Hematopoietic multipotent progenitor cell treated with erythropoietin and hydrocortisone succinate and interleukin-3 and kit ligand, for 6 days (in vitro differentiated cells): ENCODE measurements at regions not wholly inside any gene's neighbourhood (a gene's known extent, or its start where the extent isn't known, plus 50 kb on each side); places are given as distances from the start of the nearest gene placed in this dataset.
"Not testable (repeated sequence)": the region's sequence is repeated elsewhere in the genome, so short reads cannot be mapped to it uniquely, and the experiment has no call there.

Source experiments
- DNase-seq: peaks from one replicate; pipeline ENCODE4 v3.0.0-alpha.2; 2015

DNA sequence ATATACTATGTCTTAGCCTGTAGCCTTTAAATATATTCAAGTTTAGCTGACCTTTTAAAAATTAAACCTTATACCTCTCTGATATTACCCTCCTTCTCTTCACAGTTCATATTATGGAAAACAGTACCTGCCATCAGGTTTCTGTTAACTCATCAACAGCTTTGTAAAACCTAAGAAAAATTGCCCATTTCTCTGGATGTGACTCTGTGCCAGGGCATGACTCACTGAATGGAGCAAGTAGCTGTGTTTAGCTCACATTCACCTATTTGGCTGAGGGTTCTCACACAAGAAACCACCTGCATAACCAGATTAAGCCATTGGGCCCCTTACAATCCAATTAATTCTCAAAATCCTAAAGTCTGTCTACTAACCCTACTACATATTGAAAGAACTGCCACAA, 678.8 kb upstream of the MARCKS start:
- DNase-seq, result no peak

DNA sequence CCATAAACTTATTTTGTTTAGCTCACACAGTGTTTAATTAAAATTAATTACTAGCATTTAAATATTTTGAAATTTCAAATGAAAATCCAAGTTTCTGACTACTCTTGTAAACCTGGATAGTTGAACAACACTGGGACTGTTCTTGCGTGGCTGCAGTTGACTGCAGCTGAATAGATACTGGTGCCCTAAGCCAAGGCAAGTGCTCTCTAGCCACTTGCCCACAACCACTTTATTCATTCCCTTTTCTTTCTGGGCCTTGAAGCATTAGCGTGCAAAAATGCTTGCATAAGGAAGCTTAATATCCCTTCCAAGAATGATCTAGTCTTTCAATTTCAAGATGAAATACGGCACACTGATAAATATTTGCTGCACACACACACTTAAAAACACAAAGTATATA, 676.0 kb upstream of the MARCKS start:
- no peak for DNase-seq

DNA sequence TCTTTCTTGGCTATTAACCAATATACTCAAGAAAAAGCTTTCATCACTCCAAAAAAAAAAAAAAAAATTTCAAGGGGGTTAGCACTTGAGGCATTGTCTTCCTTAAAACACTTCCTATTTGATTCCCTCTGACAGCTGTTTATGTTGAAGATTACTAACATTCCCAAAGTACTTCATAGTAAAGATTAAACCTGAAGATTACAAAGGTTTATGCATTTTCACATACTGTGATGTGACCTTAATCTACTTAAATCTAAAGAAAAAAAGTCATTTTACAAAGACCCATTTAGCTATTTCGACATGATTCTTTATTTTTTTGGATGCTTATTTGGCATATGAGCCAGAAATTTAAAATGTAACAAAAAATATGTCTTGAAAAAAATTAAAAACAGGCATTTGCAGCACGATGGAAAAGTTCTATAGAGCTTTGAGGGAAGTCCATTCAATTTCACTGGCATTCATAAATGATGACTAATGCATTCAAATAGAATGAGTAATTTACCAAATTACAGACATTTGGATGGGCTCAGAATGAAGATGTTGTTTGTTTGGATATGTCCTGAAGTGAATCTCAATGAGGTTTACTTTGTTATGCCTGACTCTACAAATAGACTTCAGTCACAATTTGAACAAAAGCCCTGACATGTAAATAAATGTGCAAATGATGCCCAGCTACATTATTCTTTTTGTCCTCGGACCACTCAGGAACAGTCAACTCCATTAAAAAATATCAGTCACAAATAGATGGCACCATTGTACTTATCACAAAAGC, 674.6 kb upstream of the MARCKS start:
- DNase-seq, result no peak

DNA sequence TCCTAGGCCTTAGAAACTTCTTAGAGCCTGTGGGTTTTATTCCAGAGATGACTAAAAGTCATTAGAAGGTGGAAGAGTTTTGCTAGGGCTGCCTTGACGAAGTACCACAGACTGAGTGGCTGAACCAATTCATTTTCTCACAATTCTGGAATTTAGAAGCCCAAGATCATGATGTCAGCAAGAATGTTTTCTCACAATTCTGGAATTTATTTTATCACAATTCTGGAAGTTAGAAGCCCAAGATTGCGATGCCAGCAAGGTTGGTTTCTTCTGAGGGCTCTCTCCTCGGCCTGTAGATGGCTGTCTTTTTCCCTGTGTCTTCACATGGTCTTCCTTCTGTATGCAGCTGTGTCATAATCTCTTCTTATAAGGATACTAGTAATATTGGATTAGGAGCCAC, 672.9 kb upstream of the MARCKS start:
- DNase-seq, result no peak

DNA sequence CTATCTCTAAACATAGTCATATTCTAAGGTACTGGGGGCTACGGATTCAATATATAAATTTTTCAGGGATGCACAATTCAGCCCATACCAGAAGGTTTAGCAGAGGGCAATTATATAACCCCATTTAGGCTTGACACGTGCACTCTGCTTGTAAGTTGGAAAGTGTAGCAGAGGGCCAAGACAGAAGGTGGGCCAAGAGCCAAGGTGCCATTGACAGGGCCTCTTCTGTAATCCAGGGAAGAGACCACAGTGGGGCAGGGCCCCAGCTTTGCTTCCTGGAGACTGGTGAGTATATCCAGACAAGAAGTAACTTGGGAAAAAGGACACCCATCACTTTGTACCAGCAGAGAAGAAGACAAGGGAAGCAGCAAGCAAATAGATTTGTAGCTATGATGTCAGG, 672.4 kb upstream of the MARCKS start:
- no peak for DNase-seq

DNA sequence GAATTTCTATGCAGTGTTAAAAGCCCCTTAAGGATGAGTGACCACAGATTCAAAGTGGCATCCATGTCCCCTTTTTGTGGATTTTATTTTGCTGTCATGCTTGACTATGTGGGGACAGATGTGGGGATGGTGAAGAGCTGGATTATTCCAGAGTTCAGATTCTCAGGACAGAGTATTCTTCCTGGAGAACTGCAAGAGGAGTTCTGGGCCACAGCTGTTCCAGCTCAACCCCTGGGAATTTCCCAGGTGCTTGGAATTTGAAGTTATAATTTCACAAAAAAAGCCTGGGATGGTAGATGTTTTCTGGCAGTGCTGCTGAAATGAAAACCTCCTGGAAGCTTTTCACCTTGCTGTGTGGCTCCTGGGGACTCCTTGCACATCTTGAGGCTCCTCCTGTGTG, 671.8 kb upstream of the MARCKS start:
- no peak for DNase-seq

DNA sequence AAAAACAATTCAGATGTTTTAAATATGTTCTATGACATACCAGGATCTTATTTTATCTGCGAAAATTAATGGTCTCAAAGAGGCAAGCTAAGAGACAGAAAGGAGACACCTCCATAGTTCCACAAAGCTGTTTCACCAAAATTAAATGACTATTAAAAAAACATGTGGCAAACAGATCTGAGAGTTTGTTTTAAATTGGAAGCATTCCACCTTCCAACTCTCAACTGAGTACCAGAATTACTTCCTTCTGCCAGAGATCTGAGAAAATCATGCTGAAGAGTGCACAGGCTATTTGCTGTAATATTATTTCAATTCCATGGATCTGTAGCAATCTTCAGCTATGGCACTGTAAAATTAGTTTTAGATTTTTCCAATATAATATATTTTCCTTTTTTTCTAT, 669.5 kb upstream of the MARCKS start:
- no peak for DNase-seq

DNA sequence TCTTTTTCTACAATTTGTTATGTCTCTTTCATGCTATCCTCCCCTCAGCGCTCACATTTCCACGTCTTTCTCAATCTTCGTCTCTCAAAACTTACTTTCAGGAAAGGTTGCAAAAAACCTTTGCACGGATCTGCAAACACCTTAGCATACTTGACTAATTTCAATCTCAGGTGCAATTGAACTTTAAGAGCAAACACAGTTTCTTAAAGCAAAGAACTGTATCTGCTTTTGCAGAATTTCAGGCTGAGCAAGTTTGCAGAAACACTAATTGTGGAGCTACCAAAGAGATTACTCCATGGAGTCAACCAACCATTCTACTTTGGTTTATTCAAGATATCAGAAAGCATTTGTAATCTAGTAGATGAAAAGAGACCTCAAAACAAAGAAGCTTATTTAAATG, 668.2 kb upstream of the MARCKS start:
- DNase-seq, result no peak

DNA sequence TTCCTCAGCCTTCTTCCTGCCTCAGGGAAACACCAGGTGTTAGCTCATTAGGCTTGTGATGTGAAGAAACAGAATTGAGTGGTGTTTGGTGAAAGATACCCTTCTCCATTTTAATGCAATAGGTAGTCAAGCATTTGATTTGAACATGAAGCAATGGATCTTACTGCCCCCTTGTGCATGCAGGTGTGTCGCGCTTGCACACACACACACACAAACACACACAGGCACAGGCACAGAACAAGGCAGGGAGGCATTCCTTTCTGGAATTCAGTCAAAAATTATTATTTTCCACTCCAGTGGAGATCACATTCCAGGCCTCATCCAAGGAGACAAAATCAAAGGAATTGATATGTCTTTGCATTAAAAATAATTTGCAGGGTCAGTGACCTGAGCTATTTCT, 667.0 kb upstream of the MARCKS start:
- no peak for DNase-seq

DNA sequence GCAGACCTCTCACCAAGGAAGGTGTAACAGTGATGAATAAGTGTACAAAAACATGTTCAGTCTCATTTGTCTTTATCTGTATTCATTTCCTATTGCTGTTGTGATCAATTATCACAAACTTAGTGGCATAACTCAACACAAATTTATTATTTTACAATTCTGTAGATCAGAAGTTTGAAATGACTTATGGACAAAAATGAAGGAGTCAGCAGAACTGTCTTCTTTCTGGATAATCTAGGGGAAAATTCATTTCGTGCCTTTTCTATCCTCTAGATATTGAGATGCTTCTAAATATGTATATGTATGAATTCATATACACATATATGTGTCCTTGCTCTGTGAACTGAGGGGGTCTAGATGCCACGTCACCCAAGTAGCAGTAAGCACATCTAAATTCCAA, 663.1 kb upstream of the MARCKS start:
- DNase-seq, result no peak

DNA sequence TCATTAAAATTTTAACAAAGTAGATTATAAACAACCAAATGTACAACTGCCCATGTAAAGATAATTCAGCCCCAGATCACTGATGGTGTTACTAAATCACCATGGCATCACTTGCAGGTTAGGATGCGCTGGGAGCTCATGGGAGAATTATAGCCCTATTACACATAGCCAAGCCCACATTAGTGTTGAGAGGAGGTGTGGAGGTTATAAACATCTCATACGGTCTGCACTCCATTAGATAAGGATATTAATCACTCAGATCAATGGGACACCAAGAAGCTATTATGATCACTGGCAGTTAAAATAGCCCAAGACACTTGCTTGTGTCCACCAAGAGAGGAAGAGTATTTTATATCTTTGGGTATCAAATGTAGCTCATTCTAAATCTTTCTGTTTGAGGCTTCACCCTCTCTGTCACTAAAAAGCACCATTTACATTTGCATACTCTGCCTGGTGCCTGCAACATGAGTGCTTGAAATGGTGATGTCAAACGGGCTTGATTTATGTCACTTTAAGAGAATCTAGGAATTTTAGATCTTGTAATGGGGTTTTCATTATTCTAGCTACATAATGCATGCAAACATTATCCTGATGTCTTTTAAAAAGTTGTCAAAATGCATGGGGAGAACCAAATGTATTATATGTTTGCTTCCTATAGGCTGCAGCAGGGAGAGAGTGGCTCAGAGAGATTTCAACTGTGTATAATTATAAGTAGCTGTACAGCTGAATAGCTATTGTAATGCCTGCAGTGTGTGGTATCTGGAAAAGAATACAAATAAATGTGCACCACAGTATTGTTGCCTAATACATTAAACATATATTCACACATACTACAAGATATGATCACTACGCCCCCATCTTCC, 654.1 kb upstream of the MARCKS start:
- DNase-seq, result no peak

DNA sequence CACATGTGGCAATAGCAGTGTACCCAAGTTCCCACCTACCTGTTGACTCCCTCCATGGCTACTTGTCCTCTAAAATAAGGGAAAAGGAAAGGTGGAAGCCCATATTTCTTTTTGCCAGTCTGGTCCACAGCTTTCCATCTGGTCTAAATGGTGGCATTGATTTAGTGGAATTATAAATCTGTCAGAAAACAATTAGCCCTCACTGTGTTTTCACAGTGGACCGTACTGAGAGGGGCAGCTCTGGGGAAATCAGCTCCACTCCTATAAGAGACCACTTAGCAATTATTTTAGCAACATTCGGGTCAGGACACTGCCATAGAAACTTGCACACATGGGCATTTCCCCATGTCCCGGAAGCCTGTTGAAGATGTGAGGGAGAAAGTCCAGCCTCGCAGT, 653.4 kb upstream of the MARCKS start:
- no peak for DNase-seq

DNA sequence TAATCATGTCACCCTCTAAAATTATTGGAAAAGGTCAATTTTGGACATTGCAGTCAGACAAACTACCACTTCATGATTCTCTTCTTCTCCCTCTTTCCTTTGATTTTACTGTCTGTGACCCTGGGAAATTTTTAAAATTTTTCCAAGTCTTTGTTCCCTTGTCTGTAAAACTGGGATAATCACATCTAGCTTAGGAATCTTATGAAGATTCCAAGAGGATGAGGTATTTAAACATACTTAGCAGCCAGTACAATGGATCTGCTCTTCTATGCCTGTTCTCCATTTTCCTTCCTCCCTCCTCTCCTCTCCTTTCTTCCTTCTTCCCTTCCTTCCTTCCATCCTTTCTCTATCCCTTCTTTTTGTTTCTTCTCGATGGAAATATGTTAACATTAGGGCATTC, 651.6 kb upstream of the MARCKS start:
- DNase-seq, result no peak

DNA sequence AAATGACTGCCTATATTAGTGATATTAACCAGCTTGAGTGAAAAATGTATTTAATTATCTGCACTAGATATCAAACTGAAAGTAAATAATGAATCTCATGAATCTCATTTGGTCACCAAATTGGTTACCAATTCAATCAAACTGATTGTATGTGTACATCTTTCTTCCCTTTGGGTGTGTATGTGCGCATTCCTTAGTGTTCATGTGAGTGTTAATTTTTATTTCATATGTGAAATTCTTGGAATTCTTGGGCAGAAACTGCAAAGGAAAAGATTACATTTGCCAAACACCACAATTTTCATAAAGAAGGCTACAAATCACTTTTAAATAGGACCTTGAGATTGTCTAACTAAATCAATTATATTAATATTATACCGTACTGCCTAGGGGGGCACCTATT, 648.4 kb upstream of the MARCKS start:
- no peak for DNase-seq

DNA sequence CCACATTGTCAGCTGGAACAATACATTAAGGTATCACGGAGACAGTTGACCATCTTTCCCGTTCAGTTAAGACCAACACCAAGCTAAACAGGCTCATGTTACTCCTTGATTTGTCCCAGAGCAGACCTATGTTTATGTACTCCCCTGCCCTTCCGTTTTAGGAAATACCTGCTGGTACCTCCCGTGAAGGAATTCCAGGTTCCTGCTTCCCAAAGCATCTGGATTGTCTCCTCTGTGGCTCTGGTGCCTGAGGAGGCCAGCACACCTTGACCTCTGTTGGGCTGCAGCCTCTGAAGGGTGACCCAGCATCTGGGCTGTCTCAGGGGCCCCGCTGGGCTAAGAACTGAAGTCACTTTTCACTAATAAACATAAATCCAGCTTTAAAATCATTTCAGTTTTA, 647.8 kb upstream of the MARCKS start:
- no peak for DNase-seq

DNA sequence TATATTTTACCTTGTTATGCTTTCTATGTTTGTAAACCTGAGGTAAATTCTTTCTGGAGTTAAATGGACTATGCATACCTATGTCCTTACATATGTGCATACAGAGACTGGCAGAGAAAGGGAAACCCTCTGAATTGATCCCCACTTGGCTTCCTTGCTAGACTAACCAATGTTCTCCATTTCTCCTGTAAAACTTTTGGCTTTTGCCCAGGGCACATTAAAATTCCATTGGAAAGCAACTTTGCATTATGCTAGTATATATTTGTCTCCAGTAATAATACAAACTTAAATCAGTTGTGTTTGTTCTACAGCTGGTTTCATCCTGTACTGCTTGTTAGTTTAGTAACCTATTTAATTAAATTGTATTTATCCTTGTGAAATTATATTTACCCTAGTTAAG, 646.0 kb upstream of the MARCKS start:
- no peak for DNase-seq

DNA sequence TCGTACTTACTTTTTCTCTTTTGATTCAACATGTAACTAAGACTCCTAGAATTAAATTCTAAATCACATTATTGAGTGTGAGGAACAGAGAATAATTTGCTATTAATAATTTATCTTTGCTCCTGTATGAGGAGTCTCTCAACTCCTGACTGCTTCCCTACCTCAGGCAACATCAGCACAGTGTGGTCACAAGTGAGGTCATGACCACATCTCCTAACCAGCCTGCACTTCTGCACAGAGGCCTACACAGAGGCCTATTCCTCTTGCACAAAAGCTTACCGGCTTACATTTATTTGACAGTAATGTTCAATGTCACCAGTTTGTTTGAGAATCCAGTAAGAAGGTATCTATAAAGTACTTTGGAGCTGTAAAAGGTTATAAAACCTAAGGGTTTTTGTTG, 637.4 kb upstream of the MARCKS start:
- DNase-seq, result no peak

DNA sequence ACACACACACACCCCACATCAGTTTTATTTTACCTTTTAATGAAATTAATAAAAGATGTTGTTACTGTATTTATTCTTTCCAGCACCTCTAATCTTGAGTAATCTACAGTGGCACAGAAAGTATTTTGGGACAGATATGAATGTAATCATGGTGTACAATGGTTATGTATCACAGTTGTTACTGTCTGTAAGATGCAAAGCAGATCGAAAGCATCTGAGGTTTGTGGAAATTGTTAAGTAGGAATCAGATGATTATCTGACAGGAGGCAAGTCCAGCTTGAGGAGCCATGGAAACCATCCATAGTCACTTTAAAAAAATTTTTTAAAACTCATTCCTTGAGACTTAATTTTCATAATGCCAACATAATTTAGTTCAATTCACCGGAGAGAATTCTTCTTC, 636.3 kb upstream of the MARCKS start:
- DNase-seq, result no peak

DNA sequence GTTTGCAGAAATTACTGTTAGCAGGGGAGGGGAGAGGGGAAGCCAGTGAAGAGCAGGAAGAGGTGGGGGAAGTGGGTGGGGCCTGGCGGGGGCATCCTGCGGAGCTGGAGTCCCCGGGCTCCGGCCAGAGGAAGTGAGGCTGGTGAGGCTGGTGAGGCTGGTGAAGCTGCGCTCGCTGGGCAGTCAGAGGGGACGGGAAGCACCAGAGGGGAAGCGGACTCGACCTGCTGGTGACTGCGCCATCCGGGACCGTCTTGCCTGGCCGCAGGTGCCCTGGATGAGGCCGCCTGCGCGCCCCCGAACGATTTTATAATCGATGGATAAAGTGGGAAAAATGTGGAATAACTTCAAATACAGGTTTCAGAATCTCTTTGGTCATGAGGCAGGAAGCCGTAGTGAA, 635.3 kb upstream of the MARCKS start:
- DNase-seq, result no peak

DNA sequence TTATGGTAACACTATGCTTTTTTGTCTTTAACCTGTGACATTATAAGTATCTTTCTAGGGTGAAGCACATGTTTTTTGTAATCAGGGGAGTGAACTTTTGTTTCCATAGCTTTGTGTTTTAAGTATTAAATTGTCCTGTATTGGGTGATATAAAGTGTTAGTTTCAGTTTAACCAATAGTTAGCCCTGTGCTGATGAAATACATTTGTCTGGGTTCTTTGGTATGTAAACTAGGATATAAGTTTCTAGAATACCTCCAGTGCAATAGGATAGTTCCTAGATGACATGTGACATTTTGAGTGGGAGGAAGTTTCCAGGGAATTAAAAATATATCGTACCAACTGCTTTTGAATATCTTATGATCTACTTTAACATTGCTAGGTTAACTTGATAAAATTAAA, 611.0 kb upstream of the MARCKS start:
- no peak for DNase-seq

DNA sequence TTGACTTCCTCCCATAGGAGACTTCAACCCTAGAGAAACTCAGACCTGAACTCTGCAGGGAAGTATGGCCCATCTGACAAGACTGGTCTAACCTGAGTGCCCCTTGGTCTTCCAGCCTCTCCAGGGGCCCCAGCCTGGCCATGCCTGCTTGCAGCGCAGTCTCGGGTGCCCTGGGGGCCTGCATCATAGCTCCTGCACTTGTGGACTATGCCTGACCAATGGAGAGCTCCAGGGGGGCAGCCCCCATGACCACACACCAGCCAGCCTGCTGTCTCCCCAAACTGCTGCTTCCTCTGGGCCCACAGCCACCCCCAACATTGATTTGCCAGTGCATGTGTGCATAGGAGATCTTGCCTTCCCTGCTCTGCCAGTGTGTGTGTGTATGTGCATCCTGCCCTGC, 608.6 kb upstream of the MARCKS start:
- no peak for DNase-seq

DNA sequence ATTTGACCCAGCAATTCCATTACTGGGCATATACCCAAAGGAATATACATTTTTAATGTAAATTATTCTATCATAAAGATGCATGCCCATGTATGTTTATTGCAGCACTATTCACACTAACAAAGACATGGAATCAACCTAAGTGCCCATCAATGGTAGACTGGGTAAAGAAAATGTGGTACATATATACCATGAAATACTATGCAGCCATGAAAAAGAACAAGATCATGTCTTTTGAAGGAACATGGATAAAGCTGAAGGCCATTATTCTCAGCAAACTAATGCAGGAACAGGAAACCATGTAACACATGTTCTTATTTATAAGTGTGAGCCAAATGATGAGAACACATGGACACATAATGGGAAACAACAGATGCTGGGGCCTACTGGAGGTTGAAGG, 603.0 kb upstream of the MARCKS start:
- DNase-seq, result not testable (repeated sequence)

DNA sequence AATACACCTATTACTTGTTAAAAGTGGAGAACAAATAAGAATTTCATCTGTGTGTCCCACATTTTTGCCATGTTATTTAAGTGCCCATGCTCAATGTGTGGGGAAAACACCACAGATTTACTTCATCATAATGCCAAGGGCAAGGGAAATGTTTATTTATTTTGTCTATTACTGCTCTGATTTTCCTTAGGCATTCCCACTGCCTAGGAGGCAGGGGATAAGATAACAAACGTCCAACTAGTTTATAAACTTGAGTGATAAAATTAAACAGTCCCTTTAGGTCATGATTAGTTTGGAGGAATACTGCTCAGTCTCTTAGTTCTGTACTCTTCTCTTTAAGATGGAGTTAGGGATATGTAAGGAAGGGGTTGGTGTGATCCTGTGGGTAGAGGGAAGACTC, 598.4 kb upstream of the MARCKS start:
- no peak for DNase-seq

DNA sequence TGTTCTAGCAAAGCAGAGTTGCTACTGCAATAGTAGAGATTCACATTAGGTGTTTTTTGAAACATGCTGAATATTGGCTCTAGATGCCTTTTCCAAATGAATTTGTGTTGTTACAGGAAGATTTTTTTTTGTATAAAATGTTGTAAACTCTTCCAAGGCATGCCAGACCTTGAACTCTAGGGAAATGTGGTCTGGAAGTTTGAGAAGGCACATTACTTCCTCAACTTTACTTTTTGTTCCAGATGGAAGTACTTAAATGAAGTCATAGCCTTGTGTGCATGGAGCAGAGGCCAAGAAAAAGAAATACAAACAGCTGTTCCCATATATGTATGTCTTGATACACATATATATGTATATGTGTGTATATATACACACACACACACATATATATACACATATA, 585.7 kb upstream of the MARCKS start:
- no peak for DNase-seq

DNA sequence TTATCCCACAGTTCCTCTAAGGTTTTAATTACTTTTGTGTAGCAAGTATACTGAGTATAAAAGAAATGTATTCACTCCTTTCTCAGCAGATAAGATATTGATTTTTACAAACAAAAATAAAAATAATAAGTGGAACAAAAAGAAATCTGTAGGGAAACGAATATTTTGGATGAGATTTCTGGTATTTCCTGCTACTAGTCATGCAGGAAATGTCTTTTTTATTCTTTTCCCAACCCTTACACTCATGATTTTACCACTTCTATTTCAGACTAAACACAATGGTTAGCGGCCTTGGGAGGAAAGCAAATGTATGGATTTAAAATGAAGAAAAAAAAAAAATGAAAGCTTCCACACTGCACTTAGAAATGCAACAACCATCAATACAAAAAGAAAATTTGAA, 580.5 kb upstream of the MARCKS start:
- no peak for DNase-seq
